AG10803 (cell line): ENCODE measurements at regions not wholly inside any gene's neighbourhood (a gene's known extent, or its start where the extent isn't known, plus 50 kb on each side); places are given as distances from the start of the nearest gene placed in this dataset.

Source experiments
- DNase-seq: peaks from one replicate; pipeline ENCODE4 v3.0.0; 2010; ENCODE audit warnings: low read depth
- H3K4me3 ChIP-seq: 2 replicates; pipeline ENCODE4 v1.5.1; 2011; ENCODE audit warnings: mild to moderate bottlenecking, low read length, control low read depth
- TF ChIP-seq, protein P1 (sequence below): conservative IDR thresholded peaks from 2 replicates; pipeline ENCODE4 v1.5.1; 2011; ENCODE audit warnings: mild to moderate bottlenecking, low read length, control low read depth, inconsistent platforms

DNA sequence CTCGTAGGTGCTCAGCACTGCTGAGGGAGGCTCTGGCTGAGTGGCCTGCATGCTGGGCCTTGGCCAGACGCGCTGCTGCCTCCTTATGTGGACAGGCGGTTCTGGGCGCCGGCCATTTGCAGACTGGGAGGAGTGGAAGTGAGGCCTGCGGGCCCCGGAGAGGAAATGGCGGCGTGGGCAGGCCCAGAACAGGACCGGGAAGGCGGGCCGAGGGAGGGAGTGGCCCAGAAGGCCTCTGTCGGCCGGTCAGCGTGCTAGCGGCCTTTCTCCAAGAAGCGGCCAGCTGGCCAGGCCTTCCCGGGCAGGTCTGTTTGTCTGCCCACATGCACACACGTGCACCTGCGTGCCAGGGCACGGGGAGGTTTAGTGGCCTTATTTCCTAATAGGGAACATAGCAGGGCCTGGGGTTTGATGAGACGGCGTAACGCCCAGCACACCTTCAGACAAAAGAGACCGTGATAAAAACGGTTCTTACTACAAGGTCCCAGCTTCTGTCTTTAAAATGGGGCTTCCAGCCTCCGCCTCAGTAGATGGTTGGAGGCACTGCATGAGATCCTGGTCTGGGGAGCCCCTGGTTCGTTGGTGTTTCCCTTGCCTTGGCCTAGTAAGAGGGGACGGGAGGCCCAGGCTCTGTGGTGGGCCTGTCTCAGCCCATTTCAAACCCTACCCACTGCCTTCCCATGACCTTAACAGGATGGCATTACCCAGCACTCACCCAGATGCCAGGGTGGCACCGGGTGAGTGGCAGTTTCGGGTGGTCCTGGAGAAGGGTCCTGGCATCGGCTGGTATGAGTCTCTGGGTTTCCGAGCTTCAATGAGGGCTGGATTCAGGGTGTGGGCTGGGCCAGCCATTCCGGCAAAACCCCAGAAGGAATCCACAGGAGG is 65.1 kb upstream of the PPARA start:
- TF ChIP-seq, protein P1, sequence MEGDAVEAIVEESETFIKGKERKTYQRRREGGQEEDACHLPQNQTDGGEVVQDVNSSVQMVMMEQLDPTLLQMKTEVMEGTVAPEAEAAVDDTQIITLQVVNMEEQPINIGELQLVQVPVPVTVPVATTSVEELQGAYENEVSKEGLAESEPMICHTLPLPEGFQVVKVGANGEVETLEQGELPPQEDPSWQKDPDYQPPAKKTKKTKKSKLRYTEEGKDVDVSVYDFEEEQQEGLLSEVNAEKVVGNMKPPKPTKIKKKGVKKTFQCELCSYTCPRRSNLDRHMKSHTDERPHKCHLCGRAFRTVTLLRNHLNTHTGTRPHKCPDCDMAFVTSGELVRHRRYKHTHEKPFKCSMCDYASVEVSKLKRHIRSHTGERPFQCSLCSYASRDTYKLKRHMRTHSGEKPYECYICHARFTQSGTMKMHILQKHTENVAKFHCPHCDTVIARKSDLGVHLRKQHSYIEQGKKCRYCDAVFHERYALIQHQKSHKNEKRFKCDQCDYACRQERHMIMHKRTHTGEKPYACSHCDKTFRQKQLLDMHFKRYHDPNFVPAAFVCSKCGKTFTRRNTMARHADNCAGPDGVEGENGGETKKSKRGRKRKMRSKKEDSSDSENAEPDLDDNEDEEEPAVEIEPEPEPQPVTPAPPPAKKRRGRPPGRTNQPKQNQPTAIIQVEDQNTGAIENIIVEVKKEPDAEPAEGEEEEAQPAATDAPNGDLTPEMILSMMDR, result no peak
- H3K4me3 ChIP-seq, result peak overlapping the region; percentile 98
- DNase-seq, result peak; percentile 96

DNA sequence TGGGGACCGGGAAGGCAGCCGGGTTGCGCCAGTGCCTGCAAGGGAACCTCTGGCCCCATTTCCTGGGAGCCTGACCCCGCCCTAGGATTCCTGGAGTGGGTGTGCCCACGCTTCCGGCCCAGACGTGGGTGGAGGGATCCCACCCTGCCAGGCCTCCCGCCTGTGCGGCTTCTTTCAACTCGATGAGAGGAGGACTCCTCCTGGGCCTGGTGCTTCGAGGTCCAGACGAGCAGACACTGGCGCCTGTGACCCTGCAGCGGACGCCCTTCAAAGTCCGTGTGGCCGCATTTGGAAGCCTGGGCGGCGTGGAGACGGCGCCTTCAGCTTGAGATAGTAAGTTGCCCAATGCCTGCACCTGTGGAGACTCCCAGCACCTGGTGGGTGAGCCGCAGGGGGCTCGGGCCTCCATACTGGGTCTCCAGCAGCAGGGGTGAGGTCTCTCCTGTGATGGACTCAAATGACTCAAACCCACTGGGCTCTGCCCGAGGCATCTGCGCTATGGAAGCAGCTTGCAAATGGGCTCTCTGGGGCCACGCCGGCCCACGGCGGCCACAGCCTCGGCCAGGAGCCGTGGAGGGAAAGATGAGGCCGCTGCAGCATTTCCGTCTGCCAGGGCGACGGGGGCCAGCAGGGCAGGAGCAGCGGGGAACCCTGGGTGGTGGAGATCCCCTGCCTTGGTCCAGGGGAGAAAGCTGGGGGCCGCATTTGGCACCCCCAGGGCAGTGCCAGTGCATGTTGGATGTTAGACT is 64.3 kb upstream of the PPARA start:
- peak overlapping the region; percentile 98 for H3K4me3 ChIP-seq
- DNase-seq, result peak; percentile 94
- TF ChIP-seq, protein P1, result no peak

DNA sequence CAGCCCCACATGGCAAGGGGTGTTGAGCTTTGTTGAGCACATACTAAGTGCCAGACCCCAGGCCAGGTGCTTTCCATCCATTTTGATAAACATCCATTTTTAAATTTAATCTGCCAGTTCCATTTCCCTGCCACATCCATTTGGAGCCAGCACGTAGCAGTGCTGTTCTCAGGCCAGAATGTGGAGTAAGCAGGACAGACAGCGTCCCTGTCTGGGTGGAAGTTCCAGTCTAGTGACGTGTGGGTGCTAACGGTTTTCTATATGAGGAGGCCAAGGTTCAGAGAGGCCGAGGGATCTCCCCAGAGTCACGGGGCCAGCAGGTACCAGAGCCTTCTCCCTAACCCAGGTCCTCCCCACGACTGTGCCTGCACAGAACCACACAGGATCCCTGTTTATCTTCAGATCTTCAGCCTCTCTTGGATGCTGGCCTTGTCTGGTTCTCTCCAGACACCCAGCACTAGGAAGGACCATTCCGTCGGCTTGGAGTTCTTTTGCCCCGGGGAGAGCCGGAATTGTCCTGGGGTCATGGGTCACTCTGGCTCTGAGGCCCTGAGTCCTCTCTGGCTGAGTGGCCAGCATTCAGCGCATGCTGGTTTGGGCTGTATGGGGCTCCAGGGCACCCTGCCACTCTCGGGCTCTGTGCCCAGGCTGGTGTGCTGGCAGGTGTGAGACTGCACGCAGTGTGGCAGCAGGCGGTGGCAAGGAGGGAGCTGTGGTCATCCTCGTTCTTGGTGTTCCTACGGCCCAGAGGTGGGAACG is 63.6 kb upstream of the PPARA start:
- DNase-seq, result peak; percentile 74
- TF ChIP-seq, protein P1, result no peak
- peak overlapping the region; percentile 98 for H3K4me3 ChIP-seq

DNA sequence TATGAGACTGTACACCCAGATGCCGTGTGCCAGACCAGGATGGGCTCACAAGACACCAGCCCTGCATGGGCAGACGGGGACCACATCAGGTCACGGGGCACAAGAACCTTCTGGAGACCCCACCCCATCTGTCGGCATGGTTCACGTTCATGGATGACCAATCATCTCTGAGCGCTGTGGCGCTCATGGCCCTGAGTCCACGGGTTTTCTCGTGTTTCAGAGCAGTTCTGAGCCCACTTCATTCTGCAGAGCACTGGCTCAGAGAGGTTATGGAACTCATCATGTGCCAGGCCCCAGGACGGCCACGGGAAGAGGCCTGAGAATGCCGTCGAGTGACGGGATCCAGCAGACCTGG is 63.0 kb upstream of the PPARA start:
- H3K4me3 ChIP-seq, result peak overlapping the region; percentile 98
- DNase-seq, result no peak
- TF ChIP-seq, protein P1, result no peak

DNA sequence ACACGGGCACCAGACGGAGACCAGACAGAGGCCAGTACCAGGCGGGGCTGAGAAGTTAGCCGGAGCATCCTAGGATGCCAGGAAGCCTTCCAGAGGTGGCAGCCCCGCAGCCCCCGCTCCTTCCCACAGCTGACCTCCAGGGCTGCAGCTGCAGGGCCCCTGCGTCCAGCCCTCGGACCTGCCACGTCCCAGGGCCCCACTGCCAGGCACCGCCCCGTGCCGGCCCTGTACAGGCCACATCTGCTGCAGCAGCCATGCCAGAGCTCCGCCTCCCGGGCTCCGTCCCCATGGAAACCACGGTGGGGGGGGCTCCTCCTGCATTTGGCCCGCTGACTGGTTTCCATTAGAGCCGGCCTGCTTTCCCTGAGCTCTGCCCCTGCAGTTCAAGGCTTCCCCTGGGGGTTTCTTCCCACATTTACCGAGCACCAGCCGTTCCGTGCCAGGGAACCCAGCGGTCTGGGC is 62.5 kb upstream of the PPARA start:
- peak overlapping the region; percentile 98 for H3K4me3 ChIP-seq
- TF ChIP-seq, protein P1, result no peak
- peak; percentile 95 for DNase-seq

DNA sequence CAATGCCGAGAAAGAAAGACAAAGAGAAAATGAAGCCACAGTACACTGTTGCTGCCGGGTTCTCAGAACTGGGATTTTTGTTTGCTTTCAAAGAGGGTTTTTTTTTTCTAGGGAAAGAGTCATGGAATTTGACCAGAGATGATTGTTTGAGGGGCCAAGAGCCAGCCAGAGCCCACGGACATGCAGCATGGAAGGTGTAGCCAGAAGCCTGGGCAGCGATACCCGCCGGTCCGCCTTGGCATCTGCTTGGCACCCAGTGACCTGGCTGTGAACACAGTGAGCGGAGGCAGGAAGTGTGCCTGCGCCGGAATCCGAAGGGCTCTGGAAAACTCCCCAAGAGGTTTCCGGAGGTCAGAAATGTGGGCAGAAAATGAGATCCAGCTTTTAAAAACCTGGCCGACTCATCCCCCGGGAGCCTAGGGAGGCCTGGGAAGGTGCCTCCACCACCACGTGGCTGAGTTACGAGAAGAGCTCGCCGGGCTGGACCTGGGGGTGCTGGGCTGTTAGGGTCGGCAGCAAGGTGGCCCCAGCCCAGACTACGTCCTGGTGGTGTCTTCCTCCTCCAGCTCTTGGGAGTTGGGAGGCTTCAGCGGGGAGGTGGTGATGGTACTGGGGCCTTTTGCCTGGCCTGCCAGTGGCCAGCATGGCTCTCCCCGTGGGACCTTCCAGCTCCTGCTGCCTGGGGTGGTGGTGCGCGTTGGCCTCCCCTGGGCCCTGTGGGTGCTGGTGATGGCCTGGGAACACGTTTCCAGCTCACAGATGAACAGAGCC is 61.6 kb upstream of the PPARA start:
- peak overlapping the region; percentile 98 for H3K4me3 ChIP-seq
- DNase-seq, result peak; percentile 87
- TF ChIP-seq, protein P1, result no peak
